ENCODE measurements at regions not wholly inside any gene's neighbourhood (a gene's known extent, or its start where the extent isn't known, plus 50 kb on each side); places are given as distances from the start of the nearest gene placed in this dataset.
"Not testable (repeated sequence)": the region's sequence is repeated elsewhere in the genome, so short reads cannot be mapped to it uniquely, and the experiment has no call there.

DNA sequence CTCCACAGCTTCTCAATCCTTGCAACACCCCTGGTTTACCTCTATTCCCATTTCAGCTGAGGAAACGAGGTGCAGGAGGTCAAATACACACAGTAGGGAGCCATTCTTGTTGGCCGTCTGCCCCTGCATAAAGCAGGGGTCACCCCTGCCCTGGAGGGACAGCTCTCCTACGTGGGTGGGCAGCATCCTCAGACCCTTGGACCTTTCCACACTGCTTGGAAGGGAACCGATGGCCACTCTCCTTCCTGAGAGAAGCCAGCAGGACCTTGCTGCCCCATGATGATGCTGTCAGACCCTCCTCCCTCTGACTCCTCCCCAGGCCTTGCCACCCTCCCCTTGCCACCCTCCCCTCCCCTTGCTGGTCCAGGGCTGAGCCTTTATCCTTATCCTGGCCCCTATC, 121.1 kb upstream of the SYT13 start:
- no peaks in the 10 kb centered on the region for H3K4me1 ChIP-seq (replicated peaks; ENCODE audit: insufficient read depth)
- peaks cover 65% of the 10 kb centered on the region for H3K27me3 ChIP-seq (ENCODE audit: insufficient read depth, low read depth)
- TF ChIP-seq, protein P1, sequence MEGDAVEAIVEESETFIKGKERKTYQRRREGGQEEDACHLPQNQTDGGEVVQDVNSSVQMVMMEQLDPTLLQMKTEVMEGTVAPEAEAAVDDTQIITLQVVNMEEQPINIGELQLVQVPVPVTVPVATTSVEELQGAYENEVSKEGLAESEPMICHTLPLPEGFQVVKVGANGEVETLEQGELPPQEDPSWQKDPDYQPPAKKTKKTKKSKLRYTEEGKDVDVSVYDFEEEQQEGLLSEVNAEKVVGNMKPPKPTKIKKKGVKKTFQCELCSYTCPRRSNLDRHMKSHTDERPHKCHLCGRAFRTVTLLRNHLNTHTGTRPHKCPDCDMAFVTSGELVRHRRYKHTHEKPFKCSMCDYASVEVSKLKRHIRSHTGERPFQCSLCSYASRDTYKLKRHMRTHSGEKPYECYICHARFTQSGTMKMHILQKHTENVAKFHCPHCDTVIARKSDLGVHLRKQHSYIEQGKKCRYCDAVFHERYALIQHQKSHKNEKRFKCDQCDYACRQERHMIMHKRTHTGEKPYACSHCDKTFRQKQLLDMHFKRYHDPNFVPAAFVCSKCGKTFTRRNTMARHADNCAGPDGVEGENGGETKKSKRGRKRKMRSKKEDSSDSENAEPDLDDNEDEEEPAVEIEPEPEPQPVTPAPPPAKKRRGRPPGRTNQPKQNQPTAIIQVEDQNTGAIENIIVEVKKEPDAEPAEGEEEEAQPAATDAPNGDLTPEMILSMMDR (conservative IDR thresholded peaks at IDR 0.05) = no peak
- no peak for TF ChIP-seq EZH2 (IDR thresholded peaks at IDR 0.05; ENCODE audit: low read depth)
- H3K9me2 ChIP-seq (ENCODE audit: insufficient read depth) = no peaks in the 10 kb centered on the region
- ChIA-PET POLR2A (ENCODE audit: unreplicated experiment) (no interaction called here), CTCF (no interaction called here)
- H3K79me2 ChIP-seq (ENCODE audit: low read depth) = no peaks in the 10 kb centered on the region
- no peaks in the 10 kb centered on the region for H3K9me3 ChIP-seq (ENCODE audit: insufficient read depth, low read depth)
- H4K20me1 ChIP-seq (ENCODE audit: insufficient read depth) = no peaks in the 10 kb centered on the region
- H3K36me3 ChIP-seq (ENCODE audit: low read depth) = no peaks in the 10 kb centered on the region
- intact Hi-C loops (cut with micrococcal nuclease; ENCODE audit: unreplicated experiment) = no loop called here
- no peak overlapping the region for H3K4me2 ChIP-seq
- no peak for DNase-seq
- H3K27ac ChIP-seq = no peak overlapping the region
- no TSS peak for BruUV-seq (replicated peaks)
- no peak overlapping the region for H3K4me3 ChIP-seq
- H3F3A ChIP-seq (ENCODE audit: insufficient read depth, low read depth) = no peaks in the 10 kb centered on the region
- no peak overlapping the region for H2AFZ ChIP-seq

DNA sequence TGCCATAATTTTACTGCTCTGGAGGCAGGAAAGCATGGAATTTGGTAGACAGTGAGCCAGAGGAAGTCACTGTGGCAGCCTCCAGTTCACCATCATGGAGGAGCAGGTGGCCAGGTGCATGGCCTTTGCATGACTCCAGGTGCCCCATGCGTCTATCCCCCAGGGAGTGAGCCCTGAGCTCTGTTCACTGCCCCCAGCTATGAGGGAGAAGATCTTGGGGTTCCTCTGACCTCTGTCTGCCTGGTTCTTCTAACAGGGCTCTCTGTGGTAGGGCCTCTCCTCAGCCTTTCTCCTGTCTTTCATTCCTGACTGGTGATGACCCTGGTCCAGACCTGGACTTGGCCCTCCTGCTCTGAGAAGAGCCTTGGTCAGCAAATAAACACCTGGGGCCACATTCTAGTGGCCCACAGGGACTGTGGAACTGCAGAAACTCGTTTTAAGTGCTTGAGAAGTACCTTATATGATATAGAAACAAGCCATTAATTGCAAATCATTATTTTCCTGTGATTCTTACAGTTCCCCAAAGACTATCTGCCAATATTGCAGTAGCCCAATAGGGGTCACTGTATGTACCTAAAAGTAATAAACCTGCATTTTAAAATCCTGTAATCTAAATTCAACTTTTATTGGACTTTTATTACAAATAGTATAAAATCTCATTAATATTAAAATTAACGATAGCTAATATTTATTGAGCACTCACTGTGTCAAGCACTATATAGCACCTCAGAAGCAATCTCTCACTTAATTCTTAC, 120.0 kb upstream of the SYT13 start:
- Histone ChIP-seq H3K9me3 (ENCODE audit: insufficient read depth, low read depth) (no peaks in the 10 kb centered on the region), H3K27me3 (ENCODE audit: insufficient read depth, low read depth) (peaks cover 60% of the 10 kb centered on the region), H3K36me3 (ENCODE audit: low read depth) (no peaks in the 10 kb centered on the region), H3K27ac (no peak overlapping the region), H3K79me2 (ENCODE audit: low read depth) (no peaks in the 10 kb centered on the region), H3K4me1 (replicated peaks; ENCODE audit: insufficient read depth) (no peaks in the 10 kb centered on the region), H3K9me2 (ENCODE audit: insufficient read depth) (no peaks in the 10 kb centered on the region), H4K20me1 (ENCODE audit: insufficient read depth) (no peaks in the 10 kb centered on the region), H3K4me3 (no peak overlapping the region), H3K4me2 (no peak overlapping the region), H2AFZ (no peak overlapping the region), H3F3A (ENCODE audit: insufficient read depth, low read depth) (no peaks in the 10 kb centered on the region)
- POLR2A ChIA-PET (ENCODE audit: unreplicated experiment) = no interaction called here
- intact Hi-C loops (cut with micrococcal nuclease; ENCODE audit: unreplicated experiment) = no loop called here
- TF ChIP-seq, protein P1 (conservative IDR thresholded peaks at IDR 0.05) = peak; percentile 59
- TF ChIP-seq EZH2 (IDR thresholded peaks at IDR 0.05; ENCODE audit: low read depth) = no peak
- CTCF ChIA-PET = no interaction called here
- BruUV-seq (replicated peaks) = no TSS peak
- no peak for DNase-seq

DNA sequence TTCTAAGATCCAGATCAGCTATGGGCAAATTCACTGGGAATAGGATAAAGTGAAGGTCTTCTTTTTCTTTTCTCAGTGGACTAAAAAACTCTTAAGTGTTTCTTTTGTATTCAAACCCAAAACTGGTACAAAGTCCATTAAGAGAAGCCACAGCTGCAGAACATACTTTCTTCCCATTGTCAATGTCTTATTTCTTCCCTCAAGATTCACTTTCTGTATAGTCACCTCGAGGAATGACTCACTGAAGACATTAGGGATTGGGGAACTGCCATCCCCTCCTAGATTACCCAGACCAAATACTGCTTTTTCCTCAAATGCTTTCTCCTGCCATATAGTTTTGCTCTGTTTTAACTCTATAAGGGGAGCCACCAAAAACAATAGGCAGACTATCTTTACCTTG, 117.4 kb upstream of the SYT13 start:
- H3K79me2 ChIP-seq (ENCODE audit: low read depth); intact Hi-C loops (cut with micrococcal nuclease; ENCODE audit: unreplicated experiment); H3K4me3 ChIP-seq; H3K9me2 ChIP-seq (ENCODE audit: insufficient read depth); H2AFZ ChIP-seq; H3K4me2 ChIP-seq; H3K36me3 ChIP-seq (ENCODE audit: low read depth); POLR2A ChIA-PET (ENCODE audit: unreplicated experiment); BruUV-seq (replicated peaks); H4K20me1 ChIP-seq (ENCODE audit: insufficient read depth); H3K4me1 ChIP-seq (replicated peaks; ENCODE audit: insufficient read depth); CTCF ChIA-PET; H3K9me3 ChIP-seq (ENCODE audit: insufficient read depth, low read depth); H3K27ac ChIP-seq; H3F3A ChIP-seq (ENCODE audit: insufficient read depth, low read depth); DNase-seq: not testable (repeated sequence)
- H3K27me3 ChIP-seq (ENCODE audit: insufficient read depth, low read depth) = peaks cover 60% of the 10 kb centered on the region

DNA sequence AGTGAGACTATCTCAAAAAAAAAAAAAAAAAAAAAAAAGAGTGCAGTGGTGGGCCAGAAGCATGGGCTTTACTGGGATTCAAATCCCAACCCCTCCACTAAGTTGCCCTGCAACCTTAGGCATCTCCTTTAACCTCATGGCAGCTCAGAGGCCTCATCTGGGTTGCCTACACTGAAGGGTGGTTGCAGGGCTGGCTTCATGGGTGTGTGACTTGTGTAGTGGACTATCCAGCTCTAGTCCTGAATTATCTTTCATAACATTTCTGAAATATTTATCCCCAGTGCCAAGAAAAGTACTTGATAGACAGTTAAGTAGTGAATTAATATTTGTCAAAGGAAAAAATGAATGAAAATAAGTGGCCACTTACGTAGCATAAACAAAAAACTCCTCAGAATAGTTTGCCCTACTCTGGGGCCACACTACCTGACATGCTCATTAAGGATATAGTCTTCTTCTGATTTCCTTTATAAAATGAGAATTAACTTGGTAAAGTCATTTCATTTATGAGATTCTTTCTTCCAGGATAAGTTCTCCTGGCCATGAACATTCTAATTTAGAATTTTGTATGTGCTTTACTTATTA, 116.0 kb upstream of the SYT13 start:
- ChIA-PET POLR2A (ENCODE audit: unreplicated experiment) (no interaction called here), CTCF (no interaction called here)
- Histone ChIP-seq H3K36me3 (ENCODE audit: low read depth) (no peaks in the 10 kb centered on the region), H4K20me1 (ENCODE audit: insufficient read depth) (no peaks in the 10 kb centered on the region), H3K4me3 (no peak overlapping the region), H3K27ac (no peak overlapping the region), H3F3A (ENCODE audit: insufficient read depth, low read depth) (no peaks in the 10 kb centered on the region), H3K4me2 (no peak overlapping the region), H3K79me2 (ENCODE audit: low read depth) (no peaks in the 10 kb centered on the region), H3K27me3 (ENCODE audit: insufficient read depth, low read depth) (peaks cover 61% of the 10 kb centered on the region), H3K4me1 (replicated peaks; ENCODE audit: insufficient read depth) (no peaks in the 10 kb centered on the region), H3K9me2 (ENCODE audit: insufficient read depth) (no peaks in the 10 kb centered on the region), H2AFZ (no peak overlapping the region), H3K9me3 (ENCODE audit: insufficient read depth, low read depth) (no peaks in the 10 kb centered on the region)
- intact Hi-C loops (cut with micrococcal nuclease; ENCODE audit: unreplicated experiment) = no loop called here
- DNase-seq = no peak
- TF ChIP-seq, protein P1 (conservative IDR thresholded peaks at IDR 0.05) = no peak
- TF ChIP-seq EZH2 (IDR thresholded peaks at IDR 0.05; ENCODE audit: low read depth) = no peak
- BruUV-seq (replicated peaks) = no TSS peak

All from PC-9 (cell line).